Ascending aorta (tissue), 2 donors: ENCODE measurements at regions not wholly inside any gene's neighbourhood (a gene's known extent, or its start where the extent isn't known, plus 50 kb on each side); places are given as distances from the start of the nearest gene placed in this dataset.

ENCODE experiments used
- DNase-seq, 2 donors: peaks; one replicate each; pipeline ENCODE4 v3.0.0-alpha.2; 2019; ENCODE audit warnings: low spot score in 2 of 2
- H3K27ac ChIP-seq, 2 donors: fragments of 200-600 bp; sonication (generic); one replicate each; pipeline ENCODE4 v1.5.1; 2016 to 2017; ENCODE audit warnings: mild to moderate bottlenecking in 1 of 2
- H3K27me3 ChIP-seq: fragments of 200-600 bp; sonication (generic); one replicate; pipeline ENCODE4 v1.5.1; 2017
- H3K36me3 ChIP-seq, 2 donors: fragments of 200-600 bp; sonication (generic); one replicate each; pipeline ENCODE4 v1.5.1; 2016
- H3K4me1 ChIP-seq, 2 donors: fragments of 200-600 bp; sonication (generic); one replicate each; pipeline ENCODE4 v1.5.1; 2016 to 2017; ENCODE audit warnings: mild to moderate bottlenecking in 1 of 2
- H3K4me3 ChIP-seq, 2 donors: fragments of 200-600 bp; sonication (generic); one replicate each; pipeline ENCODE4 v1.5.1; 2016 to 2017; ENCODE audit warnings: mild to moderate bottlenecking in 1 of 2
- H3K9me3 ChIP-seq, 2 donors: fragments of 200-600 bp; sonication (generic); one replicate each; pipeline ENCODE4 v1.5.1; 2016
- CTCF ChIP-seq, 3 experiments: fragments of 200-600 bp in 2 of 3; fragments of 450-650 bp in 1 of 3; sonication (generic) in 2 of 3; IDR thresholded peaks; one replicate each; pipeline ENCODE4 v1.5.1; 2016 to 2019; ENCODE audit warnings: antibody characterized with exemption in 3 of 3, mild to moderate bottlenecking in 1 of 3, moderate library complexity in 1 of 3
- intact Hi-C: fragments of 100-400 bp; cut with DNase I; formaldehyde crosslinking; loops from one replicate; pipeline ENCODE4 v1.15.1; 2023

- Histone ChIP-seq H3K27ac (no peak overlapping the region), H3K27me3 (no peaks in the 10 kb centered on the region), H3K36me3 (no peaks in the 10 kb centered on the region), H3K4me3 (no peak overlapping the region), H3K9me3 (no peaks in the 10 kb centered on the region), H3K4me1 (no peaks in the 10 kb centered on the region)
- DNase-seq: no peak
- intact Hi-C loops: no loop called here
- no peak for TF ChIP-seq CTCF (IDR thresholded peaks at IDR 0.05)
Observed at GRCh38 chr1:218510153-218510772, 165.1 kb downstream of the TGFB2 start.

GRCh38 chr1:218513328-218513727 is 168.2 kb downstream of the TGFB2 start:
- Histone ChIP-seq H3K36me3 (no peaks in the 10 kb centered on the region), H3K4me3 (no peak overlapping the region), H3K9me3 (no peaks in the 10 kb centered on the region), H3K27me3 (no peaks in the 10 kb centered on the region), H3K27ac (no peak overlapping the region), H3K4me1 (no peaks in the 10 kb centered on the region)
- DNase-seq: no peak
- TF ChIP-seq CTCF (IDR thresholded peaks at IDR 0.05): no peak
- intact Hi-C loops: no loop called here

- no peaks in the 10 kb centered on the region for H3K27me3 ChIP-seq
Observed at GRCh38 chr1:218514689-218515088, 169.6 kb downstream of the TGFB2 start.

GRCh38 chr1:218516526-218516925 is 171.4 kb downstream of the TGFB2 start:
- H3K36me3 ChIP-seq: no peaks in the 10 kb centered on the region
- DNase-seq: no peak
- intact Hi-C loops: no loop called here
- H3K4me1 ChIP-seq: no peaks in the 10 kb centered on the region
- H3K27ac ChIP-seq: no peak overlapping the region
- TF ChIP-seq CTCF (IDR thresholded peaks at IDR 0.05): no peak
- no peaks in the 10 kb centered on the region for H3K27me3 ChIP-seq
- no peaks in the 10 kb centered on the region for H3K9me3 ChIP-seq
- H3K4me3 ChIP-seq: no peak overlapping the region

More at GRCh38 chr1:218514689-218515088, 169.6 kb downstream of the TGFB2 start:
- Histone ChIP-seq H3K4me3 (no peak overlapping the region), H3K9me3 (no peaks in the 10 kb centered on the region), H3K36me3 (no peaks in the 10 kb centered on the region), H3K4me1 (no peaks in the 10 kb centered on the region), H3K27ac (no peak overlapping the region)
- intact Hi-C loops: no loop called here
- DNase-seq: no peak
- TF ChIP-seq CTCF (IDR thresholded peaks at IDR 0.05): no peak

GRCh38 chr1:218517459-218517858 is 172.3 kb downstream of the TGFB2 start:
- H3K4me3 ChIP-seq: no peak overlapping the region
- DNase-seq: no peak
- intact Hi-C loops: no loop called here
- H3K9me3 ChIP-seq: no peaks in the 10 kb centered on the region
- H3K36me3 ChIP-seq: no peaks in the 10 kb centered on the region
- no peak overlapping the region for H3K27ac ChIP-seq
- H3K4me1 ChIP-seq: no peaks in the 10 kb centered on the region
- no peaks in the 10 kb centered on the region for H3K27me3 ChIP-seq
- no peak for TF ChIP-seq CTCF (IDR thresholded peaks at IDR 0.05)
